ENCODE measurements at regions not wholly inside any gene's neighbourhood (a gene's known extent, or its start where the extent isn't known, plus 50 kb on each side); places are given as distances from the start of the nearest gene placed in this dataset.
"Not testable (repeated sequence)": the region's sequence is repeated elsewhere in the genome, so short reads cannot be mapped to it uniquely, and the experiment has no call there.

DNA sequence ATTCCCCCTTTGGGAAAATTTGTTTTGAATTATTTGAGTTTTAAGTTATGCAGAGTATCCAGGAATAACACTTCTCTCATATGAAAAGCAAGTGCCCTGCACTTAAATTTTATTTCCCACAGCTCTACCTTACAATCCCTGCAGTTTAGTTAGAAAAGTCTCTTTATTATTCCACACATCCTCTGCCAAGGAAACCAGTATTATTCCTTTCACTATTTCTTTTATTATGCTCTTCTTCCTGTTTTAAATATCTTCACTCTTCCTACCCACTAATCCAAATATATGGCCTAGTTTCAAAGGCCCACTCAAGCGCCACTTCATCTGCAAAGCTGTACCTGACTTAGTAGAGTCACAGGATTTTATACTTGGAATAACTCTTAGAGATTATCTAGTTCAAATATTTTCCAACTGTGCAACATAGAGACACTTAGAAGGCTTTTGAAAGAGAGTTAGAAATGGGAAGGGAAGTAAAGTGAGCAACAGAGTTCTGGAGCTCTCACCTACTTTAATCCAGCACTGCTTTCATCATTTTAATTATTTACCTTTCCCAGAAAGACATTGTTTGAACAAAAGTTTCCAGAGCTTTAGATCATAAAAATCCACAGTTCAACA lies 97.2 kb upstream of the LYPLAL1 start:
- H3K4me2 ChIP-seq (ENCODE audit: low read length) = no peak overlapping the region
- no peaks in the 10 kb centered on the region for H3K4me1 ChIP-seq (ENCODE audit: control insufficient read depth, insufficient read depth, low read length)
- H3K4me3 ChIP-seq (ENCODE audit: low read length) = no peak overlapping the region
- no peak overlapping the region for H3K9ac ChIP-seq (ENCODE audit: low read depth, low read length)
- H3K9me3 ChIP-seq (replicated peaks; ENCODE audit: low read length) = no peaks in the 10 kb centered on the region
- H3K27me3 ChIP-seq (ENCODE audit: control insufficient read depth, insufficient read depth, low read length) = no peaks in the 10 kb centered on the region
- no peaks in the 10 kb centered on the region for H3K36me3 ChIP-seq (ENCODE audit: insufficient read depth, low read length)

DNA sequence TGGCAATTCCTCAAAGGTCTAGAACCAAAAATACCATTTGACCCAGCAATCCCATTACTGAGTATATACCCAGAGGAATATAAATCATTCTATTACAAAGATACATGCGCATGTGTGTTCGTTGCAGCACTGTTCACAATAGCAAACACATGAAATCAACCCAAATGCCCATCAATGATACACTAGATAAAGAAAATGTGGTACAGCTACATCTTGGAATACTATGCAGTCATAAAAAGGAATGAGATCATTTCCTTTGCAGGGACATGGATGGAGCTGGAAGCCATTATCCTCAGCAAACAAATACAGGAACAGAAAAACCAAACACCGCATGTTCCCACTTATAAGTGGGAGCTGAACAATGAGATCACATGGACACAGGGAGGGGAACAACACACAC lies 95.9 kb upstream of the LYPLAL1 start:
- H3K9ac ChIP-seq (ENCODE audit: low read depth, low read length); H3K9me3 ChIP-seq (replicated peaks; ENCODE audit: low read length); H3K4me2 ChIP-seq (ENCODE audit: low read length); H3K36me3 ChIP-seq (ENCODE audit: insufficient read depth, low read length); H3K4me3 ChIP-seq (ENCODE audit: low read length); H3K27me3 ChIP-seq (ENCODE audit: control insufficient read depth, insufficient read depth, low read length); H3K4me1 ChIP-seq (ENCODE audit: control insufficient read depth, insufficient read depth, low read length): not testable (repeated sequence)

DNA sequence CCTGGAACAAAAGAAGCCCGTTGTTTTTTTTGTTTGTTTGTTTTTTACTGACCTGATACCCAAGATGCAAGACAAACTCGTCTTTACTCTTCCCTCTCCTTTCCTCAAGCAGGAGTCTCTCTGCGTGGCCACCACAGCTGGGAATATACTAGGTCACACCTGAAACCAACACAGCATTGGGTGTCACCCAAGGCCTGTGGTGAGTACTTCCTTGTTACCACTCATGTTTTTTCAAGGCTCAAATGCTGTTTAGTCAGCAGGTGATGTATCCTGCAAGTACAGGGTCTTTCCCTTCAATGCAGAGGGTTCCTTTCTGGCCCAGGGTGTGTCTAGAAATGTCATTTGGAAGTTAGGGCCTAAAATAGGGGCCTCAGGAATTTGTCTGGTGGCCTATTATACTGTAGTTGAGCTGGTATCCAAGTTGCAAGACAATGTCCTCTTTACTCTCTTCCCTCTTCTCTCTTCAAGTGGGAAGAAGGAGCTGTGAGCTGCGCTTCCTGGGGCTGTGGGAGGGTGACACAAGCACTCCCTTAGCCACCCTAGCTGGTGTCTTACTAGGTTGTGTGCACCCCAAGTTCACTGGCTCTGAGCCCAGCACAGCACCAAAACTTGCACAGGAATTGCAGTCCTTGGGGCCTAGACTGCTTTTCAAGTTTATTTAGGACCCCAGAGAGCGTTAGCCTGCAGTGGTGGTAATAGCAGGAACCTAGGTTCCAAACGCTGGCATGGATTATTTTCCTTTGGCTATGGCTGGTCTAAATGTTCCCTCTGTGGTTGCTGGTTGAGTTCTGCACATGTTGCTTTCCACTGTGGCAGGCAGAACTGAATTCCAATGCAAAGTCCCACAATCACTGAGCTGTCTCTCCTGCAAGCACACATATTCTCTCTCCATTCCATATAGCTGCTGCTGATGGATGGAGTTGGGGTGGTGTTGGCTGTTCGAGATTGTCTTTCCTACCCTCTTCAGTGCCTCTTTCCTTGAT lies 91.4 kb upstream of the LYPLAL1 start:
- no peaks in the 10 kb centered on the region for H3K36me3 ChIP-seq (ENCODE audit: insufficient read depth, low read length)
- no peak overlapping the region for H3K4me2 ChIP-seq (ENCODE audit: low read length)
- no peak overlapping the region for H3K4me3 ChIP-seq (ENCODE audit: low read length)
- no peaks in the 10 kb centered on the region for H3K9me3 ChIP-seq (replicated peaks; ENCODE audit: low read length)
- H3K27me3 ChIP-seq (ENCODE audit: control insufficient read depth, insufficient read depth, low read length) = no peaks in the 10 kb centered on the region
- no peak overlapping the region for H3K9ac ChIP-seq (ENCODE audit: low read depth, low read length)
- peaks cover 22% of the 10 kb centered on the region for H3K4me1 ChIP-seq (ENCODE audit: control insufficient read depth, insufficient read depth, low read length)

DNA sequence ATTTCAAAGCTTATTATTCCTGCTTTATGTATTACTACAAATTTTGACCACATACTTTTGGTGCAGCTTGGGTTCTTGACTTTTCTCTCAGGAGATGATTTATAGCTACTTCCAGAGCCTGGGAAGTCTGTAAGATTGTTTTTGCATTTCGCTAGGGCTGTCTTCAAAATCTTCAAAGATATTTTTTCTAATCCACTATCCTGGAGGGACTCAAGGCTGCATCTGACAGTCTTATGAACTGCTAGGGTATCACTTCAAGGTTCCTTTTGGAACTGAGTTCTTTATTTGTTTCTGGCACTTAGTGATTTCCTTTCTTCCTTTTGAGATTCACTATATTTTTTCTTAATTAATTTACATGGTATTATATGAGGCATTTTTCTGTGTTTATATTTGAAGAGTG lies 90.0 kb upstream of the LYPLAL1 start:
- Histone ChIP-seq H3K9ac (ENCODE audit: low read depth, low read length) (no peak overlapping the region), H3K4me2 (ENCODE audit: low read length) (no peak overlapping the region), H3K27me3 (ENCODE audit: control insufficient read depth, insufficient read depth, low read length) (no peaks in the 10 kb centered on the region), H3K4me1 (ENCODE audit: control insufficient read depth, insufficient read depth, low read length) (peaks cover 33% of the 10 kb centered on the region), H3K9me3 (replicated peaks; ENCODE audit: low read length) (no peaks in the 10 kb centered on the region), H3K36me3 (ENCODE audit: insufficient read depth, low read length) (no peaks in the 10 kb centered on the region), H3K4me3 (ENCODE audit: low read length) (no peak overlapping the region)

DNA sequence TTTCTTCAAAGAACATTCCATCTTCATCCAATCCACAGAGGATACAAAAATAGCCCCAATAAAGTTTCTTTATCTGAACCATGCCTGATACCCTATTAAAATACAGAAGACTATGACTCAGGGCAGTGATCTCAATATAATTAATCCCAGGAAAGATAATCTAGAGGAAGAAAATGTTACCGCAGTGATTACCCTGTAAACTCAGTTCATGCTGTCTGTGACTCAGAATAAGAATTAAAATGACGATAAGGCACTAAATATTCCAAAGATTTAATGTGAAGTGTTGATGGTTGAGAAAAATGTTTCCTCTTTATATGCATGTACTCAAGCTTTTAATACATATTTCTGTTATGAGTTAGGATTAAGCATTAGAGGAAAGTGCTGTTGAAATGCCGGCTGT lies 88.6 kb upstream of the LYPLAL1 start:
- Histone ChIP-seq H3K9ac (ENCODE audit: low read depth, low read length) (no peak overlapping the region), H3K36me3 (ENCODE audit: insufficient read depth, low read length) (no peaks in the 10 kb centered on the region), H3K4me1 (ENCODE audit: control insufficient read depth, insufficient read depth, low read length) (peaks cover 47% of the 10 kb centered on the region), H3K9me3 (replicated peaks; ENCODE audit: low read length) (no peaks in the 10 kb centered on the region), H3K4me3 (ENCODE audit: low read length) (no peak overlapping the region), H3K27me3 (ENCODE audit: control insufficient read depth, insufficient read depth, low read length) (no peaks in the 10 kb centered on the region), H3K4me2 (ENCODE audit: low read length) (no peak overlapping the region)

DNA sequence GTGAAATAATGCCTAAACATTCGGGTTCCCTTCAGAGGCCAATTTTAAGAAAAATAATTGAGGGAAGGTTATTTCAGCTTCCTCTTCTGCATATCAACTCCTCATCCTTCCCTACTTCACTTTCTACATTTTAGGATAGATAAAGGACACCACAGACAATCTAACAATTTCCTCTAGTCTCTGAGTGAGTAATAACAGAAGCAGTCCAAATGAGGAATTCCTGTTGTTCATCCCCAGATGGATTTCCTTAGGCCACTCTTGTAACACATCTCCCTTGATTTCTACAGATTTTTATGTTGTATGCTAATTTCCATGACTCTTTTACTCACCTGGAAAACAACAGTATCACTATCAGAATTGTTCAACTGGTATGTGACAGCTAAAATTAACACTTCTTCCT lies 87.7 kb upstream of the LYPLAL1 start:
- Histone ChIP-seq H3K9me3 (replicated peaks; ENCODE audit: low read length) (no peaks in the 10 kb centered on the region), H3K27me3 (ENCODE audit: control insufficient read depth, insufficient read depth, low read length) (no peaks in the 10 kb centered on the region), H3K4me2 (ENCODE audit: low read length) (no peak overlapping the region), H3K36me3 (ENCODE audit: insufficient read depth, low read length) (no peaks in the 10 kb centered on the region), H3K4me1 (ENCODE audit: control insufficient read depth, insufficient read depth, low read length) (peaks cover 48% of the 10 kb centered on the region), H3K9ac (ENCODE audit: low read depth, low read length) (no peak overlapping the region), H3K4me3 (ENCODE audit: low read length) (no peak overlapping the region)

DNA sequence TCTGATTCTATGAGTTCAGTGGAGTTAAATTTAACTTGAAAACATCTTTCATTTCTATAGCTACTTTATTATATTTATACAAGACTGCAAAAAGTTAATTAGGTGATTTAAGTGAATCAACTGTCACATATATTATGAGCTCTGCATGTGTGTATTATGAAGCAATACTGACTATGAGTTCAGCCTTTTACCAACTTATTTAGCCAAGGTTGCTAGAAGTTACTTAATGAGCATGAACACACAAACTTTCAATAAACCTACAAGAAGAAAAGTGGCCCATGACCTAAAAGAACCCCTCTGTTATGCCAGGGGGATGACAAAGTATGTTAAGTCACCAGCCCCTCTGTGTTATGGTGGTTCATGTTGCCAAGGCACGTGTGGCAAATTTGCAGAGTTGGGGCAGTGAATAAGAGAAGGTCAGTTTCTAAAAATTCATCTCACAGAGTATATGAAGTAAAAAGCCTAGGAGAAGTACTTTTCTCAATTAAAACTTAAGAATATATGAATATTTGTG lies 86.7 kb upstream of the LYPLAL1 start:
- Histone ChIP-seq H3K4me3 (ENCODE audit: low read length) (no peak overlapping the region), H3K9me3 (replicated peaks; ENCODE audit: low read length) (no peaks in the 10 kb centered on the region), H3K9ac (ENCODE audit: low read depth, low read length) (no peak overlapping the region), H3K27me3 (ENCODE audit: control insufficient read depth, insufficient read depth, low read length) (no peaks in the 10 kb centered on the region), H3K36me3 (ENCODE audit: insufficient read depth, low read length) (no peaks in the 10 kb centered on the region), H3K4me1 (ENCODE audit: control insufficient read depth, insufficient read depth, low read length) (peaks cover 55% of the 10 kb centered on the region), H3K4me2 (ENCODE audit: low read length) (no peak overlapping the region)

DNA sequence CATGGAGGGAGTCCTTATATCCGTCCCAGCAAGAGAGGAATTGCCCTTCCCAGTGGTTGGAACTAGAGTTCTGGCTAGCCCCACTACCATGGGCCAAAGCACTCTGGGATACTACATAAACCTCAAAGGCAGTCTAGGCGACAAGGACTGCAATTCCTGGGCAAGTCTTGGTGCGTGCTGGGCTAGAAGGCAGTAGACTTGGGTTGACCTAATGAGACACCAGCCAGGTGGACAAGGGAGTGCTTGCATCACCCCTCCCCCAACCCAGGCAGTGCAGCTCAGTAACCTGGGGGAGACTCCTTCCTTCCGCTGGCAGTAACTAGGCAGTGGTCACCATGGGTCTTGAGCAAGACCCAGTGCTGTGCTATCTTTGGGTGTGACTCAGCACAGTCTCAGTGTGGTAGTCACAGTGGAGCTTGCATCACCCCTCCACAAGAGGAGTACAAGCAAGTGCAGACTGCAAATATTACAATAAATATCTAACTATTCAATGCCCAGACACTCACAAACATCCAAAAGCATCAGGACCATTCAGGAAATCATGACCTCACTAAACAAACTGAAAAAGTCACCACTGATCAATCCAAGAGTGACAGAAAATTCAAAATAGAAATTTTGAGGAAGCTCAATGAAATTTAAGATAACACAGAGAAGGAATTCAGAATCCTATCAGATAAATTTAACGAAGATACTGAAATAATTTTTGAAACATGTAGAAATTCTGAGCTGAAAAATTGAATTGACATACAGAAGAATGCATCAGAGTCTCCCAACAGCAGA lies 84.7 kb upstream of the LYPLAL1 start:
- Histone ChIP-seq H3K4me3 (ENCODE audit: low read length) (no peak overlapping the region), H3K4me1 (ENCODE audit: control insufficient read depth, insufficient read depth, low read length) (peaks cover 61% of the 10 kb centered on the region), H3K4me2 (ENCODE audit: low read length) (peak overlapping the region; percentile 46), H3K9ac (ENCODE audit: low read depth, low read length) (no peak overlapping the region), H3K36me3 (ENCODE audit: insufficient read depth, low read length) (no peaks in the 10 kb centered on the region), H3K27me3 (ENCODE audit: control insufficient read depth, insufficient read depth, low read length) (no peaks in the 10 kb centered on the region), H3K9me3 (replicated peaks; ENCODE audit: low read length) (no peaks in the 10 kb centered on the region)

DNA sequence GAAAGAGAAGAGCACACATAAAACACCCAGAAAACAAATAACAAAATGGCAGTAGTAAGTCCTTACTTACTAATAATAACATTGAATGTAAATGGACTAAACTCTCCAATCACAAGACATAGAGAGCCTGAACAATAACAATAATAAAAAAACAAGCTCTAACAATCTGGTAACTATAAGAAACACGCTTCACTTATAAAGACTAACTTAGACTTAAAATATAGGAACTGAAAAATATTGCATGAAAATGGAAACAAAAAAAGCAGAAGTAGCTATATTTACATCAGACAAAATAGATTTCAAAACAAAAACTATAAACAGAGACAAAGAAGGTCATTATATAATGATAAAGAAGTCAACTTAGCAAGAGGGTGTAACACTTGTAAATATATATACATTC lies 83.1 kb upstream of the LYPLAL1 start:
- peaks cover 53% of the 10 kb centered on the region for H3K4me1 ChIP-seq (ENCODE audit: control insufficient read depth, insufficient read depth, low read length)
- no peaks in the 10 kb centered on the region for H3K27me3 ChIP-seq (ENCODE audit: control insufficient read depth, insufficient read depth, low read length)
- no peak overlapping the region for H3K9ac ChIP-seq (ENCODE audit: low read depth, low read length)
- no peaks in the 10 kb centered on the region for H3K9me3 ChIP-seq (replicated peaks; ENCODE audit: low read length)
- no peak overlapping the region for H3K4me2 ChIP-seq (ENCODE audit: low read length)
- H3K4me3 ChIP-seq (ENCODE audit: low read length) = no peak overlapping the region
- no peaks in the 10 kb centered on the region for H3K36me3 ChIP-seq (ENCODE audit: insufficient read depth, low read length)

DNA sequence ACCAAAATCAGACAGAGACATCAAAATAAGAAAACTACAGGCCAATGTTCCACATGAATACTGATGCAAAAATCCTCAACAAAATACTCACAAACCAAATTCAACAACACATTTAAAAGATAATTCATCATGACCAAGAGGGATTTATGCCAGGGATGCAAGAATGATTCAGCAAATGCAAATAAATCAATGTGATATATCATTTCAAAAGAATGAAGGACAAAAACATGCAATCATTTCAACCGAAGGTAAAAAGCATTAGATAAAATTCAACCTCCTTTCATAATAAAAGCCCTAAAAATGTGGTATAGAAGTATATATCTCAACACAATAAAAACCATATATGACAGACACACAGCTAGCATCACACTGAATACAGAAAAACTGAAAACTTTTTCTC lies 81.5 kb upstream of the LYPLAL1 start:
- Histone ChIP-seq H3K4me3 (ENCODE audit: low read length) (no peak overlapping the region), H3K4me1 (ENCODE audit: control insufficient read depth, insufficient read depth, low read length) (peaks cover 40% of the 10 kb centered on the region), H3K9ac (ENCODE audit: low read depth, low read length) (no peak overlapping the region), H3K4me2 (ENCODE audit: low read length) (peak overlapping the region; percentile 11), H3K36me3 (ENCODE audit: insufficient read depth, low read length) (no peaks in the 10 kb centered on the region), H3K27me3 (ENCODE audit: control insufficient read depth, insufficient read depth, low read length) (no peaks in the 10 kb centered on the region), H3K9me3 (replicated peaks; ENCODE audit: low read length) (no peaks in the 10 kb centered on the region)

DNA sequence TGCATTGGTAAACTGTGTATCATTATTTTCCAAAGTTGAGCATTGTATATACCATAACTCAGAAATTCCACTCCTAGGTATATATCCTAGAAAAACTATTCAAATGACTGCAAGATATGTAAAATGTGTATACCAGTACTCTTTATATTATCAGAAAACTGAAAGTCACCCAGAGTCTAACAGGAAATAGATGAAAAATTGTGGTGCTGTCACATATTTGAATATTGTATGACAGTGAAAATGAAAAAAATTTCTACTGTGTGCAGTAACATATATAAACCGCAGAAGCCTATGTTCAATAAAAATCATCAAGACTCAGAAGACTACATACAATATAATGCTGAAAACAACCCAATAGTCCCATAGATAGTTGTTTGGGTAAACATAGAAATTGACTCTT lies 74.4 kb upstream of the LYPLAL1 start:
- Histone ChIP-seq H3K9ac (ENCODE audit: low read depth, low read length) (no peak overlapping the region), H3K4me1 (ENCODE audit: control insufficient read depth, insufficient read depth, low read length) (no peaks in the 10 kb centered on the region), H3K4me3 (ENCODE audit: low read length) (no peak overlapping the region), H3K9me3 (replicated peaks; ENCODE audit: low read length) (no peaks in the 10 kb centered on the region), H3K27me3 (ENCODE audit: control insufficient read depth, insufficient read depth, low read length) (no peaks in the 10 kb centered on the region), H3K36me3 (ENCODE audit: insufficient read depth, low read length) (no peaks in the 10 kb centered on the region), H3K4me2 (ENCODE audit: low read length) (no peak overlapping the region)
